ENCODE measurements at regions not wholly inside any gene's neighbourhood (a gene's known extent, or its start where the extent isn't known, plus 50 kb on each side); places are given as distances from the start of the nearest gene placed in this dataset.

- no peak for DNase-seq (ENCODE audit: low read depth in 1 of 2, low spot score in 1 of 2)
- ChIA-PET CTCF (no interaction called here), POLR2A (no interaction called here)
- FAIRE-seq: no peak
- WGBS (ENCODE audit: missing lambda C conversion rate): 20% methylated on average over 2 of the region's 2 CpGs
- ATAC-seq: no peak
- no peak overlapping the region for H3K27ac ChIP-seq
- H3K4me2 ChIP-seq: no peak overlapping the region
- TF ChIP-seq SMC3 (IDR thresholded peaks at IDR 0.05) (no peak), ATOH8 (CRISPR knock-in tag; IDR thresholded peaks at IDR 0.05; ENCODE audit: low read depth) (no peak), MAZ (IDR thresholded peaks at IDR 0.05; ENCODE audit: borderline replicate concordance, low read depth, low read length) (no peak), RFX5 (IDR thresholded peaks at IDR 0.05) (no peak), POLR2A (IDR thresholded peaks at IDR 0.05; ENCODE audit: low read length) (no peak), RNF2 (IDR thresholded peaks at IDR 0.05; ENCODE audit: borderline replicate concordance, low read depth) (no peak), REST (IDR thresholded peaks at IDR 0.05) (no peak), CBX2 (IDR thresholded peaks at IDR 0.05; ENCODE audit: borderline replicate concordance, low read depth) (no peak)
- no peaks in the 10 kb centered on the region for H3K4me1 ChIP-seq
- no peak overlapping the region for H3K4me3 ChIP-seq
- H3K9me3 ChIP-seq: peaks cover 3% of the 10 kb centered on the region; the same call in 1 of the 3 replicates
Measured at GRCh38 chr5:67643536-67643935, 446.9 kb upstream of the CD180 start.

- WGBS (ENCODE audit: missing lambda C conversion rate): 70% methylated on average over 2 of the region's 2 CpGs
- POLR2A ChIA-PET: no interaction called here
Measured at GRCh38 chr5:67639976-67640375, 443.4 kb upstream of the CD180 start.

More at GRCh38 chr5:67639976-67640375, 443.4 kb upstream of the CD180 start:
- ATAC-seq: no peak
- no peak for FAIRE-seq
- Histone ChIP-seq H3K9me3 (peaks cover 3% of the 10 kb centered on the region; the same call in 1 of the 3 replicates), H3K4me2 (no peak overlapping the region), H3K4me3 (no peak overlapping the region), H3K27ac (no peak overlapping the region), H3K4me1 (no peaks in the 10 kb centered on the region)
- DNase-seq (ENCODE audit: low read depth in 1 of 2, low spot score in 1 of 2): no peak
- CTCF ChIA-PET: interaction anchor here (0.7 kb wide), 1 partner anchor 8 kb away, joined by 3 read pairs; no protein-coding TSS in a partner anchor
- no peak for TF ChIP-seq MAZ (IDR thresholded peaks at IDR 0.05; ENCODE audit: borderline replicate concordance, low read depth, low read length)
- TF ChIP-seq ZSCAN20 (CRISPR knock-in tag; IDR thresholded peaks at IDR 0.05): no peak
- no peak for TF ChIP-seq HDAC2 (IDR thresholded peaks at IDR 0.05)
- TF ChIP-seq CBX8 (IDR thresholded peaks at IDR 0.05): no peak
- TF ChIP-seq MAX (IDR thresholded peaks at IDR 0.05): no peak
- TF ChIP-seq GATA3 (IDR thresholded peaks at IDR 0.05; ENCODE audit: borderline replicate concordance): no peak
- no peak for TF ChIP-seq USF2 (IDR thresholded peaks at IDR 0.05)
- TF ChIP-seq HES2 (IDR thresholded peaks at IDR 0.05): no peak
- TF ChIP-seq FOSL2 (IDR thresholded peaks at IDR 0.05): no peak
- TF ChIP-seq FOSL2 (CRISPR knock-in tag; IDR thresholded peaks at IDR 0.05): no peak
- no peak for TF ChIP-seq NR3C1 (IDR thresholded peaks at IDR 0.05)
- TF ChIP-seq HOXB13 (CRISPR knock-in tag; IDR thresholded peaks at IDR 0.05; ENCODE audit: low read depth): no peak
- no peak for TF ChIP-seq CTCF (IDR thresholded peaks at IDR 0.05)
- TF ChIP-seq SMC3 (IDR thresholded peaks at IDR 0.05): no peak
- TF ChIP-seq EP300 (IDR thresholded peaks at IDR 0.05): no peak
- TF ChIP-seq ZFP36 (IDR thresholded peaks at IDR 0.05; ENCODE audit: borderline replicate concordance, partially characterized antibody): no peak
- TF ChIP-seq ZNF302 (CRISPR knock-in tag; IDR thresholded peaks at IDR 0.05): no peak
- TF ChIP-seq KDM1A (IDR thresholded peaks at IDR 0.05; ENCODE audit: low read depth): no peak
- no peak for TF ChIP-seq TFCP2L1 (CRISPR knock-in tag; IDR thresholded peaks at IDR 0.05)
